CD4-positive, alpha-beta T cell (primary cell): ENCODE measurements at regions not wholly inside any gene's neighbourhood (a gene's known extent, or its start where the extent isn't known, plus 50 kb on each side); places are given as distances from the start of the nearest gene placed in this dataset.

ENCODE experiments used
- ATAC-seq: fragments of 200-7000 bp; cut with Tn5 transposase; one replicate; pipeline ENCODE4 v1.10.0; 2022; ENCODE audit warnings: mild to moderate bottlenecking; ENCODE audit not compliant: poor library complexity
- CTCF ChIA-PET: fragments of 350-600 bp; sonication (Branson Sonifier 250); formaldehyde crosslinking; loops from one replicate; lab custom pipeline; 2021; ENCODE audit warnings: antibody characterized with exemption, inconsistent platforms; lab: Charles Lee
- POLR2A ChIA-PET: fragments of 350-600 bp; sonication (Branson Sonifier 250); formaldehyde crosslinking; loops from one replicate; lab custom pipeline; 2021; ENCODE audit warnings: antibody characterized with exemption, inconsistent platforms; lab: Charles Lee
- DNase-seq, 14 experiments: peaks; one replicate each; pipeline ENCODE4 v3.0.0-alpha.2; 2013 to 2020; ENCODE audit warnings: mixed read lengths in 2 of 14
- H3K27ac ChIP-seq, 2 donors: one replicate each; pipeline versions ENCODE4 v1.5.1 to v1.7.0; 2013; ENCODE audit warnings: low read length in 2 of 2, low read depth in 1 of 2, mild to moderate bottlenecking in 1 of 2
- H3K27me3 ChIP-seq, 2 experiments: 1 replicate in 1 of 2; 2 replicates in 1 of 2; pipeline versions ENCODE4 v1.6.1 to v1.7.0; 2013; ENCODE audit warnings: low read length in 2 of 2, control low read depth in 1 of 2, mild to moderate bottlenecking in 1 of 2, moderate library complexity in 1 of 2; ENCODE audit not compliant: insufficient read depth in 2 of 2, control insufficient read depth in 1 of 2
- H3K36me3 ChIP-seq: one replicate; pipeline ENCODE4 v1.6.1; 2013; ENCODE audit warnings: low read length, control low read depth; ENCODE audit not compliant: insufficient read depth
- H3K4me1 ChIP-seq: one replicate; pipeline ENCODE4 v1.6.1; 2013; ENCODE audit warnings: low read length, control low read depth; ENCODE audit not compliant: insufficient read depth
- H3K4me3 ChIP-seq: one replicate; pipeline ENCODE4 v1.5.1; 2013; ENCODE audit warnings: mild to moderate bottlenecking, low read length, moderate library complexity
- H3K9me3 ChIP-seq, 2 experiments: 1 replicate in 1 of 2; 2 replicates in 1 of 2; pipeline versions ENCODE4 v1.6.1 to v1.7.0; 2013; ENCODE audit warnings: low read length in 2 of 2, mild to moderate bottlenecking in 2 of 2, control low read depth in 1 of 2, moderate library complexity in 1 of 2; ENCODE audit not compliant: control insufficient read depth in 1 of 2, insufficient read depth in 1 of 2
- H3K27ac Mint-ChIP-seq: one replicate; pipeline ENCODE4 v1.8.0; 2020; ENCODE audit warnings: mixed read lengths
- H3K27me3 Mint-ChIP-seq: one replicate; pipeline ENCODE4 v1.8.0; 2021; ENCODE audit warnings: mixed read lengths
- H3K36me3 Mint-ChIP-seq: one replicate; pipeline ENCODE4 v1.8.0; 2021; ENCODE audit warnings: low read depth, mixed read lengths
- H3K4me1 Mint-ChIP-seq: one replicate; pipeline ENCODE4 v1.8.0; 2021; ENCODE audit warnings: low read depth, mixed read lengths
- H3K4me3 Mint-ChIP-seq: one replicate; pipeline ENCODE4 v1.8.0; 2020; ENCODE audit warnings: mild to moderate bottlenecking, mixed read lengths
- H3K9me3 Mint-ChIP-seq: one replicate; pipeline ENCODE4 v1.8.0; 2020; ENCODE audit warnings: mixed read lengths
- intact Hi-C, 2 experiments: fragments of 100-400 bp; cut with DNase I in 1 of 2; cut with micrococcal nuclease in 1 of 2; formaldehyde crosslinking; loops; one replicate each; pipeline versions ENCODE4 v1.15.1 to v1.9.0; 2023 to 2025; cut with DNase I, micrococcal nuclease
- TF ChIP-seq, protein P1 (sequence below): fragments of 200-600 bp; IDR thresholded peaks from one replicate; pipeline ENCODE4 v1.8.0; 2022; ENCODE audit warnings: antibody characterized with exemption, mild to moderate bottlenecking

DNA sequence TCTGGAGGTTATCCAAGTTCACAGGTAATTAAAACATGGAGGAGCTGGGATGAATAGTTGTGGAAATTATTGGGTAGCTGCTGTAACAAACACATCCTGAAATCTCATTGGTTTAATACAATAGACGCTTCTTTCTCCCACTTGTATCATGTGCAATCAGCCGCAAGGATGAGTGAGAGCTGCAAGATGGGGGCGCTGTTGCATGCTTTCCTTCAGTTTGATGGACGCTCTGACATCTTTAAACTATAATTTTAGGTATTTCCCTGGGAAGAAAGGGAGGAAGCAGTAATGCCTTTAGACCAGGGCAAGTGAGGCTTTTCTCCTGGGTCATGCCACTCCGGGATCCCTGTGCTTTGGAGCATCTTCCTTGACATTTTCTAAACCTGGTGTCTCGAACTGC is 178.7 kb downstream of the PAWR start:
- peaks cover 4% of the 10 kb centered on the region for H3K27me3 Mint-ChIP-seq
- intact Hi-C loops: no loop called here
- no peak for DNase-seq
- Histone ChIP-seq H3K9me3 (peaks cover 0 to 15% of the 10 kb centered on the region in 2 experiments), H3K27ac (no peak overlapping the region), H3K36me3 (no peaks in the 10 kb centered on the region), H3K4me3 (no peak overlapping the region), H3K4me1 (no peaks in the 10 kb centered on the region), H3K27me3 (no peaks in the 10 kb centered on the region)
- H3K4me1 Mint-ChIP-seq: no peaks in the 10 kb centered on the region
- no peaks in the 10 kb centered on the region for H3K9me3 Mint-ChIP-seq
- no peak for ATAC-seq
- no peak overlapping the region for H3K4me3 Mint-ChIP-seq
- no peak overlapping the region for H3K27ac Mint-ChIP-seq
- ChIA-PET CTCF (no interaction called here), POLR2A (no interaction called here)
- TF ChIP-seq, protein P1, sequence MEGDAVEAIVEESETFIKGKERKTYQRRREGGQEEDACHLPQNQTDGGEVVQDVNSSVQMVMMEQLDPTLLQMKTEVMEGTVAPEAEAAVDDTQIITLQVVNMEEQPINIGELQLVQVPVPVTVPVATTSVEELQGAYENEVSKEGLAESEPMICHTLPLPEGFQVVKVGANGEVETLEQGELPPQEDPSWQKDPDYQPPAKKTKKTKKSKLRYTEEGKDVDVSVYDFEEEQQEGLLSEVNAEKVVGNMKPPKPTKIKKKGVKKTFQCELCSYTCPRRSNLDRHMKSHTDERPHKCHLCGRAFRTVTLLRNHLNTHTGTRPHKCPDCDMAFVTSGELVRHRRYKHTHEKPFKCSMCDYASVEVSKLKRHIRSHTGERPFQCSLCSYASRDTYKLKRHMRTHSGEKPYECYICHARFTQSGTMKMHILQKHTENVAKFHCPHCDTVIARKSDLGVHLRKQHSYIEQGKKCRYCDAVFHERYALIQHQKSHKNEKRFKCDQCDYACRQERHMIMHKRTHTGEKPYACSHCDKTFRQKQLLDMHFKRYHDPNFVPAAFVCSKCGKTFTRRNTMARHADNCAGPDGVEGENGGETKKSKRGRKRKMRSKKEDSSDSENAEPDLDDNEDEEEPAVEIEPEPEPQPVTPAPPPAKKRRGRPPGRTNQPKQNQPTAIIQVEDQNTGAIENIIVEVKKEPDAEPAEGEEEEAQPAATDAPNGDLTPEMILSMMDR: no peak
- no peaks in the 10 kb centered on the region for H3K36me3 Mint-ChIP-seq

DNA sequence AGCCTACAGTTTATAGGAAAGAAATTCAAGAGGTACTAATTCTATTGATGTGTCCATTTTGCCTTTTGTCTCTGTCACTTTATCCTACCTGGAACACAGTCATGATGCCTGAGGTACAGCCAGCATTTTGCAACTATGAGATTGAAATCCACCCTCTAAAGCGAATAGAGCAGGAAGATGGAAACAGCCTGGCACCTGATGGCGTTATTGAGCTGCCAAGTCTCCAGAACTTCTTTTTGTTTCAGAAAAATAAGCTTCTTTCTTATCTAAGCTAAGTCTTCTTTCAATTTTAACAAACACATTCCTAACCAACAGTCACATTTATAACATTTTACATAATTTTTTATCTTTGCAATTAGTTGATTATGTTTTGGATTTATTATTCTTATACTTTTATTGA is 182.1 kb downstream of the PAWR start:
- intact Hi-C loops: no loop called here
- ATAC-seq: no peak

More for the DNA sequence above, 182.1 kb downstream of the PAWR start:
- ChIA-PET POLR2A (no interaction called here), CTCF (no interaction called here)
- no peaks in the 10 kb centered on the region for H3K4me1 ChIP-seq
- Mint-ChIP-seq H3K27ac (no peak overlapping the region), H3K9me3 (peaks cover 4% of the 10 kb centered on the region), H3K27me3 (peaks cover 4% of the 10 kb centered on the region), H3K4me1 (no peaks in the 10 kb centered on the region), H3K36me3 (no peaks in the 10 kb centered on the region), H3K4me3 (no peak overlapping the region)
- H3K36me3 ChIP-seq: no peaks in the 10 kb centered on the region
- H3K9me3 ChIP-seq: peaks cover 0 to 11% of the 10 kb centered on the region in 2 experiments
- DNase-seq: no peak
- no peaks in the 10 kb centered on the region for H3K27me3 ChIP-seq
- TF ChIP-seq, protein P1: no peak
- H3K27ac ChIP-seq: no peak overlapping the region
- H3K4me3 ChIP-seq: no peak overlapping the region
